ENCODE measurements at regions not wholly inside any gene's neighbourhood (a gene's known extent, or its start where the extent isn't known, plus 50 kb on each side); places are given as distances from the start of the nearest gene placed in this dataset.

GRCh38 chr1:91623020-91623419, 122.4 kb downstream of the CDC7 start:
- TF ChIP-seq CTCF (IDR thresholded peaks at IDR 0.05; ENCODE audit: insufficient read depth, low read length, severe bottlenecking), result no peak
- no peak for FAIRE-seq
- H3K4me3 ChIP-seq (ENCODE audit: low read depth, low read length), result no peak overlapping the region
- no peaks in the 10 kb centered on the region for H3K36me3 ChIP-seq (ENCODE audit: control insufficient read depth, insufficient read depth, low read length)
- no peak for DNase-seq (ENCODE audit: low read depth)
- no peaks in the 10 kb centered on the region for H3K27me3 ChIP-seq (ENCODE audit: control insufficient read depth, insufficient read depth, low read length)

- FAIRE-seq (no peak), DNase-seq (ENCODE audit: low read depth) (no peak)
- no peaks in the 10 kb centered on the region for H3K36me3 ChIP-seq (ENCODE audit: control insufficient read depth, insufficient read depth, low read length)
- H3K4me3 ChIP-seq (ENCODE audit: low read depth, low read length), result no peak overlapping the region
- no peaks in the 10 kb centered on the region for H3K27me3 ChIP-seq (ENCODE audit: control insufficient read depth, insufficient read depth, low read length)
- TF ChIP-seq CTCF (IDR thresholded peaks at IDR 0.05; ENCODE audit: insufficient read depth, low read length, severe bottlenecking), result no peak
Observed at GRCh38 chr1:91624331-91624730, 123.7 kb downstream of the CDC7 start.
